RWPE2 (cell line): ENCODE measurements at regions not wholly inside any gene's neighbourhood (a gene's known extent, or its start where the extent isn't known, plus 50 kb on each side); places are given as distances from the start of the nearest gene placed in this dataset.

Source experiments
- ATAC-seq: fragments of 200-7000 bp; cut with Tn5 transposase; 3 replicates; pipeline ENCODE4 v1.9.1; 2021; ENCODE audit warnings: low read depth
- DNase-seq: peaks from one replicate; pipeline ENCODE4 v3.0.0-alpha.2; 2020; ENCODE audit warnings: low spot score
- H3K27ac ChIP-seq: fragments of 450-650 bp; 2 replicates; pipeline ENCODE4 v1.5.1; 2017; ENCODE audit warnings: mild to moderate bottlenecking; ENCODE audit not compliant: poor library complexity, severe bottlenecking
- H3K27me3 ChIP-seq: fragments of 250-450 bp; sonication (Bioruptor Pico); 2 replicates; pipeline ENCODE4 v1.5.1; 2021; ENCODE audit warnings: mild to moderate bottlenecking, moderate library complexity; ENCODE audit not compliant: insufficient read depth, poor library complexity, severe bottlenecking
- H3K36me3 ChIP-seq: fragments of 250-450 bp; sonication (Bioruptor Pico); 2 replicates; pipeline ENCODE4 v1.5.1; 2020; ENCODE audit warnings: low read depth, mild to moderate bottlenecking, moderate library complexity
- H3K4me1 ChIP-seq: fragments of 250-450 bp; sonication (Bioruptor Pico); 2 replicates; pipeline ENCODE4 v1.5.1; 2021; ENCODE audit warnings: mild to moderate bottlenecking, moderate library complexity; ENCODE audit not compliant: insufficient read depth, poor library complexity, severe bottlenecking
- H3K4me3 ChIP-seq: fragments of 250-450 bp; sonication (Bioruptor Pico); 2 replicates; pipeline ENCODE4 v1.5.1; 2021; ENCODE audit warnings: mild to moderate bottlenecking, moderate library complexity; ENCODE audit not compliant: severe bottlenecking
- H3K9me3 ChIP-seq: fragments of 250-450 bp; sonication (Bioruptor Pico); 2 replicates; pipeline ENCODE4 v1.5.1; 2021; ENCODE audit warnings: mild to moderate bottlenecking, moderate library complexity; ENCODE audit not compliant: severe bottlenecking
- TF ChIP-seq, protein P1 (sequence below): fragments of 450-650 bp; IDR thresholded peaks from one replicate; pipeline ENCODE4 v1.5.1; 2017; ENCODE audit warnings: mild to moderate bottlenecking, moderate library complexity; ENCODE audit not compliant: poor library complexity, severe bottlenecking

GRCh38 chr13:111486331-111486730 is 165.9 kb downstream of the TEX29 start:
- peak; percentile 13 for DNase-seq
- Histone ChIP-seq H3K4me1 (no peaks in the 10 kb centered on the region), H3K36me3 (no peaks in the 10 kb centered on the region), H3K27ac (no peak overlapping the region), H3K9me3 (peaks cover 3% of the 10 kb centered on the region), H3K27me3 (no peaks in the 10 kb centered on the region), H3K4me3 (no peak overlapping the region)
- ATAC-seq: no peak
- TF ChIP-seq, protein P1, sequence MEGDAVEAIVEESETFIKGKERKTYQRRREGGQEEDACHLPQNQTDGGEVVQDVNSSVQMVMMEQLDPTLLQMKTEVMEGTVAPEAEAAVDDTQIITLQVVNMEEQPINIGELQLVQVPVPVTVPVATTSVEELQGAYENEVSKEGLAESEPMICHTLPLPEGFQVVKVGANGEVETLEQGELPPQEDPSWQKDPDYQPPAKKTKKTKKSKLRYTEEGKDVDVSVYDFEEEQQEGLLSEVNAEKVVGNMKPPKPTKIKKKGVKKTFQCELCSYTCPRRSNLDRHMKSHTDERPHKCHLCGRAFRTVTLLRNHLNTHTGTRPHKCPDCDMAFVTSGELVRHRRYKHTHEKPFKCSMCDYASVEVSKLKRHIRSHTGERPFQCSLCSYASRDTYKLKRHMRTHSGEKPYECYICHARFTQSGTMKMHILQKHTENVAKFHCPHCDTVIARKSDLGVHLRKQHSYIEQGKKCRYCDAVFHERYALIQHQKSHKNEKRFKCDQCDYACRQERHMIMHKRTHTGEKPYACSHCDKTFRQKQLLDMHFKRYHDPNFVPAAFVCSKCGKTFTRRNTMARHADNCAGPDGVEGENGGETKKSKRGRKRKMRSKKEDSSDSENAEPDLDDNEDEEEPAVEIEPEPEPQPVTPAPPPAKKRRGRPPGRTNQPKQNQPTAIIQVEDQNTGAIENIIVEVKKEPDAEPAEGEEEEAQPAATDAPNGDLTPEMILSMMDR: no peak

GRCh38 chr13:111486801-111487200 is 166.4 kb downstream of the TEX29 start:
- Histone ChIP-seq H3K4me3 (no peak overlapping the region), H3K27me3 (no peaks in the 10 kb centered on the region), H3K4me1 (no peaks in the 10 kb centered on the region), H3K27ac (no peak overlapping the region), H3K9me3 (peaks cover 3% of the 10 kb centered on the region), H3K36me3 (no peaks in the 10 kb centered on the region)
- TF ChIP-seq, protein P1: no peak
- ATAC-seq (no peak), DNase-seq (no peak)

DNA sequence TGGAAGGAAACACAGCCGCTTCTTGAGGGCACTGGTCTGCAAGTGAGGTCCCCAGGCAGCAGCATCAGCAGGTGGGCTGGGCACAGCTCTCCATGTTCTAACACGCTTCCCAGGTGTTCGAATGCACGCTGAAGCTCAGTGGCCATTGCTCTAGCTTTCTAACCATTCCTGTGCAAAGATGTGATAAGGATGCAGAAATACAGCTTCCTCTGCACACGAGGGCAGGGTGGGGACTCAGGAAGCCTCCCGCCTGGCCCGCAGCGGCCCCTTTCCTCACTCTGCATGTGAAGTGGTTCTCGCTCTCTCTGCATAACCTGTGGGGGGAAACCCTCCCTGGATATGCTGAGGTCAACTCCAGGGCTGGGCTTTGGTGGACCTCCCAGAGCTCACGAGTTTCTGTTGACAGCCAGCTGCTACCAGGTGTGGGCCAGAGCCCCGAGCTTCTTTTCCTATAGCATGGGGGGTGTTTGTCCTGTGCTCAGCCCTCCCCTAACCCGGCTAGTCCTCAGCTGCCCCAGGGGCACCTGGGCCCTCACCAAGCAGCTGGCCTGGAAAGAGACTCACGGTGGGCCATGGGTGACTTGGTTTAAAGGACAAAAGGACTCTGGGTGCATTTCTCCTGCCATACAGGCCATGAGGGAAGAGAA is 168.2 kb downstream of the TEX29 start:
- Histone ChIP-seq H3K9me3 (peaks cover 3% of the 10 kb centered on the region), H3K36me3 (no peaks in the 10 kb centered on the region), H3K27me3 (no peaks in the 10 kb centered on the region), H3K4me1 (no peaks in the 10 kb centered on the region), H3K27ac (no peak overlapping the region), H3K4me3 (no peak overlapping the region)
- TF ChIP-seq, protein P1: no peak
- DNase-seq: peak; percentile 10
- no peak for ATAC-seq

DNA sequence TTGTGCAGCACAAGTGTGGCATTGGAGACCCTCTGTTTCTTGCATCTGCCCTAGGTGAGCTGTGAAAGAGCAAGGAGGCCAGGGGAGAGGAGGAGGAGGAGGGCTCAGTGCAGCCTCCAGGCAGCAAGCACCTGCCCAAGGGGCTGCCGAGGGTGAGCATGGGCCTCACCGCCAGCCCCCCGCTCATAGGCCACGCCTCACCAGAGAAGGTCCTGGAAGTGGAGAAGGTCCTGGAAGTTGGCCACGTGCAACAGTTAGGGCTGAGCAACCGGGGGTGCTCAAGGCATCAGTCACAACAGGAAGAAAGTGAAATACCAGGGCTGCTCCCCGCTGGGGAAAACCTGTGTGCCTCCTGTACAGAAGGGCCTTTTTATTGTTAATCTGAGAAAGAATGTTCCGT is 168.9 kb downstream of the TEX29 start:
- H3K27me3 ChIP-seq: no peaks in the 10 kb centered on the region
- H3K9me3 ChIP-seq: peaks cover 3% of the 10 kb centered on the region
- H3K4me3 ChIP-seq: no peak overlapping the region
- H3K27ac ChIP-seq: no peak overlapping the region
- TF ChIP-seq, protein P1: no peak
- no peaks in the 10 kb centered on the region for H3K36me3 ChIP-seq
- ATAC-seq (no peak), DNase-seq (peak; percentile 19)
- no peaks in the 10 kb centered on the region for H3K4me1 ChIP-seq

GRCh38 chr13:111490611-111491010 is 170.2 kb downstream of the TEX29 start:
- Histone ChIP-seq H3K27ac (no peak overlapping the region), H3K36me3 (no peaks in the 10 kb centered on the region), H3K4me3 (no peak overlapping the region), H3K27me3 (no peaks in the 10 kb centered on the region), H3K9me3 (peaks cover 3% of the 10 kb centered on the region), H3K4me1 (no peaks in the 10 kb centered on the region)
- ATAC-seq (no peak), DNase-seq (peak; percentile 25)
- TF ChIP-seq, protein P1: no peak
